ENCODE measurements at regions not wholly inside any gene's neighbourhood (a gene's known extent, or its start where the extent isn't known, plus 50 kb on each side); places are given as distances from the start of the nearest gene placed in this dataset.

DNA sequence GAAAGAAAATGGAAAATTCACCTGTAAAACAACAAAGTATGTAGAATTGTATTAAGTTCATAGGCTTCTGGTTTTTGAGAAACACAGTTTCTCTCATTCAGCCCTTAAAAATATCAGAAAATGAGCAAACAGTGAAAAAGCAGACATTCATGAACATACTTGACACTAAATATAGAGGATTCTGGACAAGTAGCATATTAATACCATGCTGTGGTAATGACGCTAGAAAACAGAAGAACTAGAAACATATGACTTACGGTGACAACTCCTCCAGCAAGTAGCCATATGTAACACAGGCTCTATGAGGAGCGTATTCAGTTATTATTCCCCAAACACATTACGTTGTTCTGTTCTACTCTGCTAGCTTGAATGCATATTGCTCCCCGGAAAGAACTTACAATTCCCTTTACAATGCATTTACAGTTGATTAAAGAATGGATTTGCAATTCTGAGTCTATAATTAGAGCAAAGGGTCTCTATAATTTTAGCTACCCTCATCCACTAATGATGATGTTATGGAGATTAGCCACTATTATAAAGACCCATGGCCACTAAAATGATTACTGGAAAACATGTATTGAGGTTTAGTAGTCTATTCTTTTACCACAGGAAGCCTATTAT lies 672.1 kb downstream of the EFNB2 start:
- ATAC-seq (ENCODE audit: low read depth), result no peak

DNA sequence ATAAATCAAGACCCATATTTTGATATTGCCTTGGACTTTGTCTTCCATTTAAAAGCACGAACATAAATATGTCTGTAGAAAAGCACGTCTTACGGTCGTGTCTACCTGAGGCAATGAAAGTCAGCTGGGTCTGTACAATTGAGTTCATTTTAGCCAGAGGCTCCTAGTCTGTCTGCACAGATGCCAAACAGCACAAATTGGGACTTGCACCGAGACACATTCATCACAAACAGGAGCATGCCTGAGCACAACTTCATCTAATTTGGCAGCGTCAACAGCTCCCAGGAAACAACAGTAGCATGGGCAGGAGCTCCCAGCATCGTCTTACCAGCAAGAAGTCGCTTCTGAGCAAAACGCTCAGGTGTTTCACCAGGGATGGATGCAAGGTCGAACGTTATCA lies 687.0 kb downstream of the EFNB2 start:
- Histone ChIP-seq H3K4me3 (ENCODE audit: severe bottlenecking) (no peak overlapping the region), H3K27ac (ENCODE audit: poor library complexity, severe bottlenecking) (no peak overlapping the region), H3K36me3 (ENCODE audit: low read depth) (no peaks in the 10 kb centered on the region), H3K4me1 (ENCODE audit: insufficient read depth, poor library complexity, severe bottlenecking) (no peaks in the 10 kb centered on the region), H3K9me3 (ENCODE audit: severe bottlenecking) (no peaks in the 10 kb centered on the region), H3K27me3 (ENCODE audit: insufficient read depth, poor library complexity, severe bottlenecking) (no peaks in the 10 kb centered on the region)
- TF ChIP-seq, protein P1, sequence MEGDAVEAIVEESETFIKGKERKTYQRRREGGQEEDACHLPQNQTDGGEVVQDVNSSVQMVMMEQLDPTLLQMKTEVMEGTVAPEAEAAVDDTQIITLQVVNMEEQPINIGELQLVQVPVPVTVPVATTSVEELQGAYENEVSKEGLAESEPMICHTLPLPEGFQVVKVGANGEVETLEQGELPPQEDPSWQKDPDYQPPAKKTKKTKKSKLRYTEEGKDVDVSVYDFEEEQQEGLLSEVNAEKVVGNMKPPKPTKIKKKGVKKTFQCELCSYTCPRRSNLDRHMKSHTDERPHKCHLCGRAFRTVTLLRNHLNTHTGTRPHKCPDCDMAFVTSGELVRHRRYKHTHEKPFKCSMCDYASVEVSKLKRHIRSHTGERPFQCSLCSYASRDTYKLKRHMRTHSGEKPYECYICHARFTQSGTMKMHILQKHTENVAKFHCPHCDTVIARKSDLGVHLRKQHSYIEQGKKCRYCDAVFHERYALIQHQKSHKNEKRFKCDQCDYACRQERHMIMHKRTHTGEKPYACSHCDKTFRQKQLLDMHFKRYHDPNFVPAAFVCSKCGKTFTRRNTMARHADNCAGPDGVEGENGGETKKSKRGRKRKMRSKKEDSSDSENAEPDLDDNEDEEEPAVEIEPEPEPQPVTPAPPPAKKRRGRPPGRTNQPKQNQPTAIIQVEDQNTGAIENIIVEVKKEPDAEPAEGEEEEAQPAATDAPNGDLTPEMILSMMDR (IDR thresholded peaks at IDR 0.05; ENCODE audit: poor library complexity, severe bottlenecking), result no peak
- ATAC-seq (ENCODE audit: low read depth) (peak; percentile 35; the same call in 1 of the 3 replicates), DNase-seq (ENCODE audit: low spot score) (no peak)

More for the DNA sequence above, 672.1 kb downstream of the EFNB2 start:
- H3K4me1 ChIP-seq (ENCODE audit: insufficient read depth, poor library complexity, severe bottlenecking), result no peaks in the 10 kb centered on the region
- no peaks in the 10 kb centered on the region for H3K9me3 ChIP-seq (ENCODE audit: severe bottlenecking)
- no peak for DNase-seq (ENCODE audit: low spot score)
- no peak overlapping the region for H3K27ac ChIP-seq (ENCODE audit: poor library complexity, severe bottlenecking)
- no peak overlapping the region for H3K4me3 ChIP-seq (ENCODE audit: severe bottlenecking)
- H3K36me3 ChIP-seq (ENCODE audit: low read depth), result no peaks in the 10 kb centered on the region
- TF ChIP-seq, protein P1 (IDR thresholded peaks at IDR 0.05; ENCODE audit: poor library complexity, severe bottlenecking), result no peak
- H3K27me3 ChIP-seq (ENCODE audit: insufficient read depth, poor library complexity, severe bottlenecking), result no peaks in the 10 kb centered on the region

DNA sequence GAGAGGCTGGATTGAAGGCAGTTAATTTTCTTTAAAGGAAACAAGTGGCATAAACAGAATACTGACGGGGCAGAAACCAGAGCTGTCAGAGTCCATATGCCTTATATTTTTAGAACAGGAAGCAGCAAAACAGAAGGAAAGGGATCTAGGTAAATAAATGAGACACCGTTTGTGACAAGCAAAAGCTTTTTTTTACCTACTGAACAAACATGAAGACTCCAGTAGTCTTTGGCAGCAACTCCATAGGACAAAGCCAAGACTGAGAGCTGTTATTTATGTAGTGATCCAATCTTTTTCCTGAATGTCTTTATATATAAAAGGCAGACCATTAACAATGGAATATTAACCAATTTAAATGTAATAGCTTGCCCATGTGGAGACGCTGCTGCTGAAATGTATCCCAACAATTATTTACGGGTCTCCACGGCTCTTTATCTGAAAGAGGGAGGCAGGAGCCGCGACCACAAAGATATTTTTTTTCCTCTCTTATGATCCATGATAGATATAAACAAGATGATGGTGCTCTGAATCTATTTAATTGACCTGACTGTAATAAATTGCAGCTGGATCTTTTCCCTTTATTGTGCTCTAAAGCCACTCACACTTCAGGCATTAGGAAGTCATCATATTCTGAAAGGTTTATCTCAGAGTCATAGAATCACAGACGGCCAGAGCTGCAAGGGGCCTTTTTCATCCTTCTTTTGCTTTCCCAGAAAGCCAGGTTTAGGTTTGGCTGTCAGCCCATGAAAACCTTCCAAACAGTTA lies 687.8 kb downstream of the EFNB2 start:
- Histone ChIP-seq H3K36me3 (ENCODE audit: low read depth) (no peaks in the 10 kb centered on the region), H3K4me3 (ENCODE audit: severe bottlenecking) (no peak overlapping the region), H3K9me3 (ENCODE audit: severe bottlenecking) (no peaks in the 10 kb centered on the region), H3K27me3 (ENCODE audit: insufficient read depth, poor library complexity, severe bottlenecking) (no peaks in the 10 kb centered on the region), H3K27ac (ENCODE audit: poor library complexity, severe bottlenecking) (no peak overlapping the region), H3K4me1 (ENCODE audit: insufficient read depth, poor library complexity, severe bottlenecking) (no peaks in the 10 kb centered on the region)
- ATAC-seq (ENCODE audit: low read depth) (no peak), DNase-seq (ENCODE audit: low spot score) (no peak)
- TF ChIP-seq, protein P1 (IDR thresholded peaks at IDR 0.05; ENCODE audit: poor library complexity, severe bottlenecking), result no peak

DNA sequence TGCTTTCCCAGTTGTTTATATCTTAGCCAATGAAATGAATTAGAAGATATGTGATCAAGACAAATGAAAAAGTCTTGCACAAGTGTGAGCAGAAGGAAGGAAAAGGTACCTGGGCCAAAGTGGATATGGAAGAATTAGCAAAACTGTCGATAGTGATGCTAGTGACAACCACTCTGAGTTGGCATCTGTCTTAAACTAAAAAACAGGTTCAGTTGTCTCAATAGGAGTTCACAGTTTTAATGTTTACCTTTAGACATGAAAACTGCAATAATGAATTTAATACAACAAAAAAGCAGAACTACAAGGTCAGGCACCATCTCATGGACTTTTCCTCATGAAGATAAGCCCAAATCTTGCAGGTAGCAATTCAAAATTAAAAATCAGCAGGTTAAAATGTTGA lies 688.5 kb downstream of the EFNB2 start:
- no peaks in the 10 kb centered on the region for H3K36me3 ChIP-seq (ENCODE audit: low read depth)
- H3K4me1 ChIP-seq (ENCODE audit: insufficient read depth, poor library complexity, severe bottlenecking), result no peaks in the 10 kb centered on the region
- H3K9me3 ChIP-seq (ENCODE audit: severe bottlenecking), result no peaks in the 10 kb centered on the region
- H3K27me3 ChIP-seq (ENCODE audit: insufficient read depth, poor library complexity, severe bottlenecking), result no peaks in the 10 kb centered on the region
- TF ChIP-seq, protein P1 (IDR thresholded peaks at IDR 0.05; ENCODE audit: poor library complexity, severe bottlenecking), result no peak
- H3K27ac ChIP-seq (ENCODE audit: poor library complexity, severe bottlenecking), result no peak overlapping the region
- ATAC-seq (ENCODE audit: low read depth), result no peak
- DNase-seq (ENCODE audit: low spot score), result no peak
- H3K4me3 ChIP-seq (ENCODE audit: severe bottlenecking), result no peak overlapping the region

DNA sequence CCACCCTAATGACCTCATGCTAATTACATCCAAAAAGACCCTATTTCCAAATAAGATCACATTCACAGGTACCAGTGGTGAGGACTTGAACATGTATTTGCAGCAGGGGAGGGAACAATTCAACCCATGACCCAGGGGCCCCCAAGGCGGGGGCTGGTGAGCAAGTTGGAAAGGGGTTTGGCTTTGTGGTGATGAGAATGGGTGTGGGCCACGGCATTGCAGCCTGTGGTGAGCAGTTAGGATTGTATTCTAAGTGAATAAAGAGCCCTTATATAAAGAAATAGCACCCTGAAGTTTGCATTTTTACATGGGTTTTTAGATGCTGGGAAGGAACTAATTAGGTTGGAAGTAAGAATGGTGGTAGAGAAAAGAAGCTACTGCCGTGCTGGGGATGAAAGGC lies 694.2 kb downstream of the EFNB2 start:
- Histone ChIP-seq H3K27ac (ENCODE audit: poor library complexity, severe bottlenecking) (no peak overlapping the region), H3K9me3 (ENCODE audit: severe bottlenecking) (no peaks in the 10 kb centered on the region), H3K36me3 (ENCODE audit: low read depth) (no peaks in the 10 kb centered on the region), H3K4me3 (ENCODE audit: severe bottlenecking) (no peak overlapping the region), H3K4me1 (ENCODE audit: insufficient read depth, poor library complexity, severe bottlenecking) (no peaks in the 10 kb centered on the region), H3K27me3 (ENCODE audit: insufficient read depth, poor library complexity, severe bottlenecking) (no peaks in the 10 kb centered on the region)
- TF ChIP-seq, protein P1 (IDR thresholded peaks at IDR 0.05; ENCODE audit: poor library complexity, severe bottlenecking), result no peak
- no peak for DNase-seq (ENCODE audit: low spot score)
- ATAC-seq (ENCODE audit: low read depth), result no peak

Data from RWPE2 (cell line).